A673 (cell line): ENCODE measurements at regions not wholly inside any gene's neighbourhood (a gene's known extent, or its start where the extent isn't known, plus 50 kb on each side); places are given as distances from the start of the nearest gene placed in this dataset.

Experiments used
- BruUV-seq: library from RNA; stranded (reverse); fragments of 400-500 nt; replicated peaks from 2 replicates; lab custom pipeline; 2021; lab: Mats Ljungman, UMichigan
- CTCF ChIA-PET: fragments of 300-600 bp; sonication (Branson Sonifier 250); formaldehyde crosslinking; loops from one replicate; lab custom pipeline; 2022; ENCODE audit warnings: antibody characterized with exemption; lab: Charles Lee
- POLR2A ChIA-PET: fragments of 300-600 bp; sonication (Branson Sonifier 250); formaldehyde crosslinking; loops from one replicate; lab custom pipeline; 2022; ENCODE audit warnings: antibody characterized with exemption; ENCODE audit not compliant: low non-redundant PET; lab: Charles Lee
- DNase-seq: peaks from one replicate; pipeline ENCODE4 v3.0.0-alpha.2; 2015; ENCODE audit warnings: low spot score
- H3K27ac ChIP-seq: fragments of 200-600 bp; sonication (generic); 2 replicates; pipeline ENCODE4 v1.5.1; 2016; ENCODE audit warnings: mixed run types, low read depth, mild to moderate bottlenecking, mixed read lengths, antibody characterized with exemption, low read length; ENCODE audit not compliant: poor library complexity, severe bottlenecking
- H3K27me3 ChIP-seq: fragments of 200-600 bp; sonication (generic); replicated peaks from 2 replicates; pipeline ENCODE4 v1.6.1; 2017; ENCODE audit warnings: mixed run types, low read depth, mild to moderate bottlenecking, mixed read lengths, antibody characterized with exemption, low read length; ENCODE audit not compliant: insufficient read depth, poor library complexity
- H3K36me3 ChIP-seq: fragments of 200-600 bp; sonication (generic); 2 replicates; pipeline ENCODE4 v1.6.1; 2016; ENCODE audit warnings: mixed run types, mild to moderate bottlenecking, mixed read lengths, antibody characterized with exemption, low read length; ENCODE audit not compliant: insufficient read depth, poor library complexity, severe bottlenecking
- H3K4me1 ChIP-seq: fragments of 200-600 bp; sonication (generic); 2 replicates; pipeline ENCODE4 v1.6.1; 2017; ENCODE audit warnings: mixed run types, mild to moderate bottlenecking, mixed read lengths, antibody characterized with exemption, low read length; ENCODE audit not compliant: insufficient read depth, poor library complexity, severe bottlenecking
- H3K4me3 ChIP-seq: fragments of 200-600 bp; sonication (generic); 2 replicates; pipeline ENCODE4 v1.5.1; 2016; ENCODE audit warnings: low read depth, mixed run types, mild to moderate bottlenecking, mixed read lengths, low read length; ENCODE audit not compliant: poor library complexity, severe bottlenecking
- H3K9me3 ChIP-seq: fragments of 200-600 bp; sonication (generic); 2 replicates; pipeline ENCODE4 v1.6.1; 2016; ENCODE audit warnings: mixed run types, low read depth, mild to moderate bottlenecking, mixed read lengths, antibody characterized with exemption, low read length; ENCODE audit not compliant: poor library complexity, severe bottlenecking
- CTCF ChIP-seq: fragments of 300-800, 200-600 bp; sonication (generic); conservative IDR thresholded peaks from 2 replicates; pipeline ENCODE4 v1.5.1; 2017; ENCODE audit warnings: low read depth, mild to moderate bottlenecking, antibody characterized with exemption, low read length, moderate library complexity, mixed read lengths
- EZH2 ChIP-seq: fragments of 200-600 bp; sonication (generic); IDR thresholded peaks from 2 replicates; pipeline ENCODE4 v1.6.1; 2017; ENCODE audit warnings: borderline replicate concordance, low read depth, mild to moderate bottlenecking, mixed read lengths, antibody characterized with exemption, low read length; ENCODE audit not compliant: poor library complexity, severe bottlenecking
- intact Hi-C: fragments of 100-400 bp; cut with micrococcal nuclease; formaldehyde crosslinking; loops from one replicate; pipeline ENCODE4 v1.10.0; 2022; ENCODE audit not compliant: unreplicated experiment

GRCh38 chr11:119895981-119896380, 167.0 kb upstream of the NECTIN1 start:
- H3K27me3 ChIP-seq = peaks cover 6% of the 10 kb centered on the region
- BruUV-seq = no TSS peak
- POLR2A ChIA-PET = no interaction called here
- no peaks in the 10 kb centered on the region for H3K9me3 ChIP-seq
- CTCF ChIA-PET = no interaction called here
- no peak overlapping the region for H3K4me3 ChIP-seq
- DNase-seq = no peak
- H3K36me3 ChIP-seq = no peaks in the 10 kb centered on the region
- intact Hi-C loops = no loop called here
- TF ChIP-seq CTCF = no peak
- no peak for TF ChIP-seq EZH2
- H3K4me1 ChIP-seq = no peaks in the 10 kb centered on the region
- no peak overlapping the region for H3K27ac ChIP-seq

GRCh38 chr11:119894916-119895315, 165.9 kb upstream of the NECTIN1 start:
- H3K27me3 ChIP-seq = peaks cover 6% of the 10 kb centered on the region
- no TSS peak for BruUV-seq
- no peak for DNase-seq
- POLR2A ChIA-PET = no interaction called here
- H3K4me3 ChIP-seq = no peak overlapping the region
- H3K4me1 ChIP-seq = no peaks in the 10 kb centered on the region
- H3K27ac ChIP-seq = no peak overlapping the region
- no peaks in the 10 kb centered on the region for H3K36me3 ChIP-seq
- TF ChIP-seq EZH2 (no peak), CTCF (no peak)
- intact Hi-C loops = no loop called here
- H3K9me3 ChIP-seq = no peaks in the 10 kb centered on the region
- CTCF ChIA-PET = no interaction called here

DNA sequence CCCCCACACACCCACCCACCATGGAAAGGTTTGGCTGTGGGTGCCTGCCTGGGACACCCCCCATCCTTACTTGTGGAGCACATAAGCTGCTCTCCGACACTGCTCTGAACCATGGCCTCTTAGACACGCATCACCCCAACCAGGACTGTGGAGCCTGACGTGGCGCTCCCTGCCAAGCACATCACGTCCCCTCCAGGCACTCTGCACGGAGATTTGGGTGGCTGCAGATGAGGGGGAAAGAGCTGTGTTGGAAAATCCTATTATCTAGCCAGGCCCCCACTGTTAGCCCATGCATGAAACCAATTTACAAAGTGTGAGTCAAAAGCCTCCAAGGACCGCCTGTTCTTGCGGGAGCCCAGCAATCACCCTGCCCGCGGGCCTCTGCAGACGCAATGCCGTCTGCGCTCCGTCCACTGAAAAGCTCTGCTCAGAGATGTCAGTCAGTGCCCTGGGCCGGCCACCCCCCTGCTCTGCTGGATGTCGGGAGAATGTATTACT, 163.4 kb upstream of the NECTIN1 start:
- H3K4me3 ChIP-seq = no peak overlapping the region
- POLR2A ChIA-PET = no interaction called here
- no peaks in the 10 kb centered on the region for H3K4me1 ChIP-seq
- intact Hi-C loops = no loop called here
- TF ChIP-seq CTCF (no peak), EZH2 (no peak)
- H3K9me3 ChIP-seq = no peaks in the 10 kb centered on the region
- peaks cover 3% of the 10 kb centered on the region for H3K27me3 ChIP-seq
- DNase-seq = peak; percentile 4
- no TSS peak for BruUV-seq
- no peaks in the 10 kb centered on the region for H3K36me3 ChIP-seq
- no peak overlapping the region for H3K27ac ChIP-seq
- CTCF ChIA-PET = no interaction called here
